ENCODE measurements at regions not wholly inside any gene's neighbourhood (a gene's known extent, or its start where the extent isn't known, plus 50 kb on each side); places are given as distances from the start of the nearest gene placed in this dataset.

GRCh38 chr18:76699923-76700322, 122.4 kb upstream of the ZNF236 start:
- no peak for TF ChIP-seq POLR2A (IDR thresholded peaks at IDR 0.05)
- no peak for TF ChIP-seq CTCF (IDR thresholded peaks at IDR 0.05)
